A673 (cell line): ENCODE measurements at regions not wholly inside any gene's neighbourhood (a gene's known extent, or its start where the extent isn't known, plus 50 kb on each side); places are given as distances from the start of the nearest gene placed in this dataset.

Source experiments
- EZH2 ChIP-seq: fragments of 200-600 bp; sonication (generic); IDR thresholded peaks from 2 replicates; pipeline ENCODE4 v1.6.1; 2017; ENCODE audit warnings: borderline replicate concordance, low read depth, mild to moderate bottlenecking, mixed read lengths, antibody characterized with exemption, low read length; ENCODE audit not compliant: poor library complexity, severe bottlenecking
- TF ChIP-seq, protein P1 (sequence below): fragments of 300-800, 200-600 bp; sonication (generic); conservative IDR thresholded peaks from 2 replicates; pipeline ENCODE4 v1.5.1; 2017; ENCODE audit warnings: low read depth, mild to moderate bottlenecking, antibody characterized with exemption, low read length, moderate library complexity, mixed read lengths

DNA sequence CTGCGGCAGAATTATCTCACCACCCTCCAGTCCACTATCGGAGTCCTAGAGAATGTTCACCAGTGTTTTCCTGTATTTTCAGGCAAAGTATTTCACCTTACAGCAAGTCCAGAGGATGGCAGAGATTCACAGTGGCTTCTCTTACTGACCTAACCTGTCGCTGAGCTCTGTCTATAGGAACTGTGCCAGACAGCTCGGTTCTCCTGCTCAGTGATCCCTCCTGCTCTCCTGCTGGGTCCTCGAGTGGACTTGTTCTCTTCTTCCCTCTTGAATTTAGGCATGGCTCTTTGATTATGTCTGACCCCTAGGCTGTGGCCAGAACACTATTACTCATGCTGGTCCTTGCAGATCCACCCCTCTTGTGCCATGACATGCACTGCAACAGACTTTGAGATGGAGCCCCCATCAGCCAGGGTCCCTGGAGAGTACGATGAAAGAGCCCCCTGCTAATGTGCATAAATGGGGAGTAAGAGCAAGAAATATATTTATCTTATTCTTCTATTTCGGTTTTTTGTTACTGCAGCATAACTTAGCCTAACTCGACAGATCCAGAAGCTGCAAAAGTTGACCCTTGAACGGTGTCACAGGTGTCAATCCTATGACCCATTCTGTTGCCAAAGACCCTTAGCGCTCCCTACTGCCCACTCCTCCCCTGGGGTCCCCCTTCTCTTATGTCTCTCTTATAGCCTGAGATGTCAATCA, 439.4 kb downstream of the ZNF536 start:
- TF ChIP-seq, protein P1, sequence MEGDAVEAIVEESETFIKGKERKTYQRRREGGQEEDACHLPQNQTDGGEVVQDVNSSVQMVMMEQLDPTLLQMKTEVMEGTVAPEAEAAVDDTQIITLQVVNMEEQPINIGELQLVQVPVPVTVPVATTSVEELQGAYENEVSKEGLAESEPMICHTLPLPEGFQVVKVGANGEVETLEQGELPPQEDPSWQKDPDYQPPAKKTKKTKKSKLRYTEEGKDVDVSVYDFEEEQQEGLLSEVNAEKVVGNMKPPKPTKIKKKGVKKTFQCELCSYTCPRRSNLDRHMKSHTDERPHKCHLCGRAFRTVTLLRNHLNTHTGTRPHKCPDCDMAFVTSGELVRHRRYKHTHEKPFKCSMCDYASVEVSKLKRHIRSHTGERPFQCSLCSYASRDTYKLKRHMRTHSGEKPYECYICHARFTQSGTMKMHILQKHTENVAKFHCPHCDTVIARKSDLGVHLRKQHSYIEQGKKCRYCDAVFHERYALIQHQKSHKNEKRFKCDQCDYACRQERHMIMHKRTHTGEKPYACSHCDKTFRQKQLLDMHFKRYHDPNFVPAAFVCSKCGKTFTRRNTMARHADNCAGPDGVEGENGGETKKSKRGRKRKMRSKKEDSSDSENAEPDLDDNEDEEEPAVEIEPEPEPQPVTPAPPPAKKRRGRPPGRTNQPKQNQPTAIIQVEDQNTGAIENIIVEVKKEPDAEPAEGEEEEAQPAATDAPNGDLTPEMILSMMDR = no peak
- no peak for TF ChIP-seq EZH2
